CD4-positive, CD25-positive, alpha-beta regulatory T cell (primary cell): ENCODE measurements at regions not wholly inside any gene's neighbourhood (a gene's known extent, or its start where the extent isn't known, plus 50 kb on each side); places are given as distances from the start of the nearest gene placed in this dataset.

Experiments used
- ATAC-seq, 2 donors: fragments of 150-1000 bp; cut with Tn5 transposase; one replicate each; pipeline ENCODE4 v1.10.0; 2021; ENCODE audit warnings: low read depth in 2 of 2, moderate number of reproducible peaks in 2 of 2, moderate library complexity in 1 of 2
- DNase-seq, 3 donors: peaks; one replicate each; pipeline versions ENCODE4 v3.0.0 to v3.0.0-alpha.2; 2012 to 2022; ENCODE audit warnings: mixed read lengths in 1 of 3
- H3K27ac ChIP-seq: one replicate; pipeline ENCODE4 v1.7.0; 2013; ENCODE audit warnings: mild to moderate bottlenecking, low read length; ENCODE audit not compliant: insufficient read depth, poor library complexity, severe bottlenecking
- H3K27me3 ChIP-seq: one replicate; pipeline ENCODE4 v1.7.0; 2013; ENCODE audit warnings: low read length; ENCODE audit not compliant: control insufficient read depth, insufficient read depth
- H3K36me3 ChIP-seq: one replicate; pipeline ENCODE4 v1.7.0; 2013; ENCODE audit warnings: mild to moderate bottlenecking, low read length, moderate library complexity; ENCODE audit not compliant: control insufficient read depth, insufficient read depth
- H3K4me1 ChIP-seq: 2 replicates; pipeline ENCODE4 v1.7.0; 2013; ENCODE audit warnings: mild to moderate bottlenecking, low read length; ENCODE audit not compliant: insufficient read depth, control insufficient read depth, poor library complexity, severe bottlenecking
- H3K4me3 ChIP-seq: one replicate; pipeline ENCODE4 v1.7.0; 2013; ENCODE audit warnings: low read depth, mild to moderate bottlenecking, low read length, moderate library complexity
- H3K9me3 ChIP-seq, 2 experiments: 1 replicate in 1 of 2; 2 replicates in 1 of 2; pipeline ENCODE4 v1.7.0; 2013; ENCODE audit warnings: low read length in 2 of 2, mild to moderate bottlenecking in 1 of 2, moderate library complexity in 1 of 2; ENCODE audit not compliant: control insufficient read depth in 2 of 2
- H3K27ac Mint-ChIP-seq, 3 donors: one replicate each; pipeline ENCODE4 v1.8.0; 2020 to 2022; ENCODE audit warnings: mild to moderate bottlenecking in 3 of 3, mixed read lengths in 3 of 3, moderate library complexity in 2 of 3
- H3K27me3 Mint-ChIP-seq: one replicate; pipeline ENCODE4 v1.8.0; 2022; ENCODE audit warnings: mild to moderate bottlenecking, mixed read lengths
- H3K36me3 Mint-ChIP-seq: one replicate; pipeline ENCODE4 v1.8.0; 2020; ENCODE audit warnings: mixed read lengths
- H3K4me1 Mint-ChIP-seq, 4 donors: one replicate each; pipeline ENCODE4 v1.8.0; 2020 to 2022; ENCODE audit warnings: mixed read lengths in 4 of 4, mild to moderate bottlenecking in 1 of 4
- H3K4me3 Mint-ChIP-seq, 4 donors: one replicate each; pipeline ENCODE4 v1.8.0; 2020 to 2022; ENCODE audit warnings: mild to moderate bottlenecking in 4 of 4, mixed read lengths in 4 of 4, moderate library complexity in 3 of 4
- H3K9me3 Mint-ChIP-seq, 7 donors: one replicate each; pipeline ENCODE4 v1.8.0; 2020 to 2022; ENCODE audit warnings: mixed read lengths in 7 of 7, mild to moderate bottlenecking in 3 of 7, moderate library complexity in 2 of 7

DNA sequence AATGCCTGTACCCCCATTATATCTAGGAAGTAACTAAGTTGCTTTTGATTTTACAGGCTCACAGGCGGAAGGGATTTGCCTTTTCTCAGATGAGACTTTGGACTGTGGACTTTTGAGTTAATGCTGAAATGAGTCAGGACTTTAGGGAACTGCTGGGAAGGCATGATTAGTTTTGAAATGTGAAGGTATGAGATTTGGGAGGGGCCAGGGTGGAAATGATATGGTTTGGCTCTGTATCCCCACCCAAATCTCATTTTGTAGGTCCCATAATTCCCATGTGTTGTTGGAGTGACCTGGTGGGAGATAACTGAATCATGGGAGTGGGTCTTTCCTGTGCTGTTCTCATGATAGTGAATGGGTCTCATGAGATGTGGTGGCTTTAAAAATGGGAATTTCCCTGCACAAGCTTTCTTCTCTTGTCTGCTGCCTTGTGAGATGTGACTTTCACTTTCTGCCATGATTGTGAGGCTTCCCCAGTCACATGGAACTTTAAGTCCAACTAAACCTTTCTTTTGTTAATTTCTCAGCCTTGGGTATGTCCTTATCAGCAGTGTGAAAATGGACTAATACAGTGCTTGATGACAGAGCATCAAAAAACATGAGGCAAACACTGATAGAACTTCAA, 1119.5 kb downstream of the PLA2G4A start:
- no peaks in the 10 kb centered on the region for H3K27me3 ChIP-seq
- no peaks in the 10 kb centered on the region for H3K36me3 Mint-ChIP-seq
- no peak overlapping the region for H3K4me3 ChIP-seq
- H3K27me3 Mint-ChIP-seq = no peaks in the 10 kb centered on the region
- H3K4me3 Mint-ChIP-seq = no peak overlapping the region
- no peaks in the 10 kb centered on the region for H3K36me3 ChIP-seq
- peaks cover 0 to 38% (median 9%) of the 10 kb centered on the region in 7 donors for H3K9me3 Mint-ChIP-seq
- no peak overlapping the region for H3K27ac Mint-ChIP-seq
- no peak for ATAC-seq
- H3K4me1 ChIP-seq = no peaks in the 10 kb centered on the region
- DNase-seq = no peak
- peaks cover 0 to 4% of the 10 kb centered on the region in 2 experiments for H3K9me3 ChIP-seq
- no peak overlapping the region for H3K27ac ChIP-seq
- no peaks in the 10 kb centered on the region for H3K4me1 Mint-ChIP-seq

DNA sequence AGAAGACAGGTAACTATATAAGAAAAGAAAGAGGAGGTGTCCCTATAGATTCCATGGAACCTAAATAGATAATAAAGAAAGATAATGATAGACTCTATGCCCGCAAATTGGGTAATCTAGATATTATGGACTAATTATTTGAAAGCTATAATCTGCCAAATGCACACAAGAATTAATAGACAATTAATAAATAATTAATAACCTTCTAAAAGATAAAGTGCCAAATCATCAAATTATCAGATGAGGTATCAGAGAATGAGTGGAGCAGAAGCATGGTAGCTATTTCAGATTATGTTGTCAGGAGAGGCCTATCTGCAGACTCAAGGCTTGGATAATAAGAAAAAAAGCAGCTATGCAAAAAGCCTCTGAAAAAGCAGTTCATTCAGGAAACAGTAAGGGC, 1120.8 kb downstream of the PLA2G4A start:
- no peak overlapping the region for H3K27ac Mint-ChIP-seq
- no peak for ATAC-seq
- H3K4me3 ChIP-seq = no peak overlapping the region

DNA sequence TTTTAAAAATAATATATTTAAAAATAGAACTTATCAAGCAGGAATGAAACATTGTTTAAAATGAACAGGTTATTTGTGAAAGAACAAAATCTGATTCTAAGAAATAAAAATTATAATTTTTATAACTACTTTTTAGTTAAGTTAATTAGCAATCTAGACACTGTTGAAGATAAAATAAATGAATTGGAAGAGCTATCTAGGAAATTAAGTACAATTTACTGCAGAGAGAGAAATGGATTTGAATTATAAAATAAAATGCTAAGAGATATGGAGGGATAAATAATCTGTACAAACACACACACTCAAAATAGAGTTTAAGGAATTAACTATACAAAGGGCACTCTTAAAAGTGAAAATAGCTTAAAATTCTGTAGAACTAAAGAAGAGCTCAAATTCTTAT, 1123.1 kb downstream of the PLA2G4A start:
- peaks cover 0 to 4% of the 10 kb centered on the region in 2 experiments for H3K9me3 ChIP-seq

More for the DNA sequence above, 1120.8 kb downstream of the PLA2G4A start:
- no peak overlapping the region for H3K27ac ChIP-seq
- no peaks in the 10 kb centered on the region for H3K4me1 ChIP-seq
- H3K9me3 ChIP-seq = peaks cover 0 to 4% of the 10 kb centered on the region in 2 experiments
- H3K27me3 Mint-ChIP-seq = no peaks in the 10 kb centered on the region
- H3K27me3 ChIP-seq = no peaks in the 10 kb centered on the region
- H3K4me1 Mint-ChIP-seq = no peaks in the 10 kb centered on the region
- peaks cover 4 to 35% (median 9%) of the 10 kb centered on the region in 7 donors for H3K9me3 Mint-ChIP-seq
- H3K4me3 Mint-ChIP-seq = no peak overlapping the region
- H3K36me3 Mint-ChIP-seq = no peaks in the 10 kb centered on the region
- no peaks in the 10 kb centered on the region for H3K36me3 ChIP-seq
- no peak for DNase-seq

GRCh38 chr1:187952446-187952845, 1123.7 kb downstream of the PLA2G4A start:
- Mint-ChIP-seq H3K36me3 (no peaks in the 10 kb centered on the region), H3K27ac (no peak overlapping the region), H3K4me3 (no peak overlapping the region), H3K9me3 (peaks cover 5 to 37% (median 10%) of the 10 kb centered on the region in 7 donors), H3K27me3 (no peaks in the 10 kb centered on the region), H3K4me1 (no peaks in the 10 kb centered on the region)
- H3K36me3 ChIP-seq = no peaks in the 10 kb centered on the region
- no peak for ATAC-seq
- no peak for DNase-seq
- H3K4me1 ChIP-seq = no peaks in the 10 kb centered on the region
- no peaks in the 10 kb centered on the region for H3K27me3 ChIP-seq
- no peak overlapping the region for H3K27ac ChIP-seq
- no peak overlapping the region for H3K4me3 ChIP-seq
- peaks cover 0 to 2% of the 10 kb centered on the region in 2 experiments for H3K9me3 ChIP-seq

More for the DNA sequence above, 1123.1 kb downstream of the PLA2G4A start:
- Histone ChIP-seq H3K4me1 (no peaks in the 10 kb centered on the region), H3K4me3 (no peak overlapping the region), H3K27me3 (no peaks in the 10 kb centered on the region), H3K36me3 (no peaks in the 10 kb centered on the region), H3K27ac (no peak overlapping the region)
- Mint-ChIP-seq H3K4me1 (no peaks in the 10 kb centered on the region), H3K9me3 (peaks cover 6 to 42% (median 10%) of the 10 kb centered on the region in 7 donors), H3K4me3 (no peak overlapping the region), H3K27ac (no peak overlapping the region), H3K27me3 (no peaks in the 10 kb centered on the region), H3K36me3 (no peaks in the 10 kb centered on the region)
- no peak for ATAC-seq
- DNase-seq = no peak

- no peaks in the 10 kb centered on the region for H3K27me3 ChIP-seq
- no peaks in the 10 kb centered on the region for H3K36me3 ChIP-seq
- no peaks in the 10 kb centered on the region for H3K4me1 ChIP-seq
- H3K9me3 ChIP-seq = no peaks in the 10 kb centered on the region
- Mint-ChIP-seq H3K36me3 (no peaks in the 10 kb centered on the region), H3K4me3 (no peak overlapping the region), H3K4me1 (no peaks in the 10 kb centered on the region), H3K9me3 (peaks cover 3 to 31% (median 9%) of the 10 kb centered on the region in 7 donors), H3K27me3 (no peaks in the 10 kb centered on the region), H3K27ac (no peak overlapping the region)
- H3K27ac ChIP-seq = no peak overlapping the region
- DNase-seq (no peak), ATAC-seq (no peak)
- H3K4me3 ChIP-seq = no peak overlapping the region
Observed at GRCh38 chr1:187956975-187957374, 1128.2 kb downstream of the PLA2G4A start.

DNA sequence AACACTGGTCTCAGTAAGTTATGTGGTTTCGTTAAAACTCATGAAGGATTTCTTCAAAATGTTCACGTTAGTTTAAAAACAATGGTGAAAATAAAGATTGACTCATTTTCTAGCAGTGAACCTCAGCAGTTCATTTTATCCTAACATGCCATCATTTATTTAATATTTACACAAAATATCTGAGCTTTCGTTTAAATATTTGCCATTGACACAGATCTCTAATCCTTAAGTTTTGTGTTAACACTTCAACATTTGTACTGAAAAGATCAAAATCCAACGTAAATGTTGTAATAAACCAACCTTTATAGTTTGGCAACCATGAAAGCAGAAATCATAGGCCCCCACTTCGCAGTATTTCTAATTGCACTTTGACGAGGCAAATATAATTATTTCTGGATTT, 1129.5 kb downstream of the PLA2G4A start:
- H3K27ac ChIP-seq = no peak overlapping the region
- no peaks in the 10 kb centered on the region for H3K36me3 ChIP-seq
- Mint-ChIP-seq H3K27me3 (no peaks in the 10 kb centered on the region), H3K27ac (no peak overlapping the region), H3K4me3 (no peak overlapping the region), H3K36me3 (no peaks in the 10 kb centered on the region), H3K9me3 (peaks cover 3 to 22% (median 5%) of the 10 kb centered on the region in 7 donors), H3K4me1 (no peaks in the 10 kb centered on the region)
- no peak for ATAC-seq
- no peaks in the 10 kb centered on the region for H3K4me1 ChIP-seq
- DNase-seq = no peak
- H3K4me3 ChIP-seq = no peak overlapping the region
- H3K9me3 ChIP-seq = no peaks in the 10 kb centered on the region
- no peaks in the 10 kb centered on the region for H3K27me3 ChIP-seq

- H3K27ac ChIP-seq = no peak overlapping the region
- Mint-ChIP-seq H3K4me3 (no peak overlapping the region), H3K36me3 (no peaks in the 10 kb centered on the region), H3K4me1 (no peaks in the 10 kb centered on the region), H3K9me3 (peaks cover under 1 to 30% (median 3%) of the 10 kb centered on the region in 7 donors), H3K27ac (no peak overlapping the region), H3K27me3 (no peaks in the 10 kb centered on the region)
- no peaks in the 10 kb centered on the region for H3K4me1 ChIP-seq
- H3K27me3 ChIP-seq = no peaks in the 10 kb centered on the region
- no peaks in the 10 kb centered on the region for H3K9me3 ChIP-seq
- H3K4me3 ChIP-seq = no peak overlapping the region
- no peak for DNase-seq
- ATAC-seq = no peak
- H3K36me3 ChIP-seq = no peaks in the 10 kb centered on the region
Observed at GRCh38 chr1:187959062-187959461, 1130.3 kb downstream of the PLA2G4A start.

GRCh38 chr1:187960125-187960638, 1131.4 kb downstream of the PLA2G4A start:
- no peak for ATAC-seq
- H3K9me3 Mint-ChIP-seq = peaks cover 0 to 23% (median 3%) of the 10 kb centered on the region in 7 donors

More at GRCh38 chr1:187960125-187960638, 1131.4 kb downstream of the PLA2G4A start:
- Histone ChIP-seq H3K4me1 (no peaks in the 10 kb centered on the region), H3K9me3 (no peaks in the 10 kb centered on the region), H3K27me3 (no peaks in the 10 kb centered on the region), H3K27ac (no peak overlapping the region), H3K4me3 (no peak overlapping the region), H3K36me3 (no peaks in the 10 kb centered on the region)
- Mint-ChIP-seq H3K4me3 (no peak overlapping the region), H3K36me3 (no peaks in the 10 kb centered on the region), H3K4me1 (no peaks in the 10 kb centered on the region), H3K27me3 (no peaks in the 10 kb centered on the region), H3K27ac (no peak overlapping the region)
- DNase-seq = no peak
